ENCODE measurements at regions not wholly inside any gene's neighbourhood (a gene's known extent, or its start where the extent isn't known, plus 50 kb on each side); places are given as distances from the start of the nearest gene placed in this dataset.
"Not testable (repeated sequence)": the region's sequence is repeated elsewhere in the genome, so short reads cannot be mapped to it uniquely, and the experiment has no call there.

GRCh38 chr6:85017352-85017751 is 253.0 kb upstream of the TBX18 start:
- no peak for DNase-seq

DNA sequence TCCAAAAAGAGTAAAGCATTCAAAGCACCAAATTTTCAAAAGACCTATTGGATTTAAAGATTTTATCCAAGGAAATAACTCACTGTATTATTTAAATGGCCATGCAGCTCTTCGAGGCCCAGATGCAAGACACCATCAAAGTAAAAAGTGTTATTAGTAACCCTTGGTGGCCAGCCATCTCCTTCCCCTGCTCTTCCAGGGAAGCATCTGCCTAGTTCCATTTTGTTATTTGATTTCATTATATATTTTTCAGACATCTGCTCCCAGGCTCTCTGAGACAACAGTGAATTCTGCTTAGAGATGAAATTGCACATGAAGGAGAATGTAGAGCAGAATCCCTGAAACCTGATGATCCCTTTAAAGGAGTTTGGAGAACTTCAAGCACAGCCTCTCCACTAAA is 252.3 kb upstream of the TBX18 start:
- DNase-seq = no peak

- peak in 4 of 56 donors; percentile 0 to 17 (median 2) for DNase-seq
These were observed 251.1 kb upstream of the TBX18 start for GRCh38 chr6:85015396-85015990.

GRCh38 chr6:85010865-85011264 is 246.5 kb upstream of the TBX18 start:
- DNase-seq = no peak

DNA sequence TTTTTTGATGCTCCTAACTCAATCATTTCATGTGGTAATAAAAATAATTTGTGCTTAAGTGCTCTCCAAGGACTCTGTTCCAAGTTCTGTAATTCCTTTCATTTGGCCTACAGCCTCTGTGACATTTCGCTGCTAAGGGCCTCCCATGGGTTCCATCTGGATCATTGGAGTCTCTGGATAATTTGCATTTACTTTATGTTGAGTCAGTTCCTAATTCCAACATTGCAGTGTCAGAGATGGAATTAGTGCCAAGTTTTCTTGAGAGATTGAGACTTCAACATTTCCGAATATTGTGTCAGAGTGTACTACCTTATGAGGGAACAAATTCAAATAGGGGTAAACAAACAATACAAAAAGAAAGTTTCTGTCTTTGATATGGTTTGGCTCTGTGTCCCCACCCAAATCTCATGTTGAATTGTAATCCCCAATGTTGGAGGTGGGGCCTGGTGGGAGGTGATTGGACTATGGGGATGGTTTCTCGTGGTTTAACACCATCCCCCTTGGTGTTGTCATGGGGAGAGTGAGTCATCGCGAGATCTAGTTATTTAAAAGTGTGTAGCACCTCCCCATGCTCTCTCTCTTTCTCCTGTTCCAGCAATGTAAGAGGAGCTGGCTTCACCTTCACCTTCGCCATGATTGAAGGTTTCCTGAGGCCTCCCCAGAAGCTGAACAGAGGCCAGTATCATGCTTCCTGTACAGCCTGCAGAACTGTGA is 244.1 kb upstream of the TBX18 start:
- no peak for DNase-seq

DNA sequence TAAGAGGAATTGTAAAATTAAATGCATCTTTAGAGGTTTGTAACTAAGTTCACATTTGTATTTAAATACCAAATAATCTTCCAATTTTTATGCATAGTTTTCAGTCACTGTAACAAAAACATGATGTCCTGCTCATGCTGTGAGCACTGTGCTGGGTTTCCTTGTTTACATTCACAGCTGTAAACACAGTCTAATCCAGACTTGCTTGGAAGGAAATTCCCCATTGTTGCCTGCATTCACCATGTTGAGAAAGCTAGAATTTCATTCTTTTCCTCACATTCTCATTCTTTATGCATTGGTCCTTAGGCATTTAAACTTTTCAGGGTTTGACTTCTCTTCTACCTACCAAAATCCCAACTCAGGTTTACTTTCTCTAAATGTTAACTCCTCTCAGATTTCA is 242.0 kb upstream of the TBX18 start:
- no peak for DNase-seq

DNA sequence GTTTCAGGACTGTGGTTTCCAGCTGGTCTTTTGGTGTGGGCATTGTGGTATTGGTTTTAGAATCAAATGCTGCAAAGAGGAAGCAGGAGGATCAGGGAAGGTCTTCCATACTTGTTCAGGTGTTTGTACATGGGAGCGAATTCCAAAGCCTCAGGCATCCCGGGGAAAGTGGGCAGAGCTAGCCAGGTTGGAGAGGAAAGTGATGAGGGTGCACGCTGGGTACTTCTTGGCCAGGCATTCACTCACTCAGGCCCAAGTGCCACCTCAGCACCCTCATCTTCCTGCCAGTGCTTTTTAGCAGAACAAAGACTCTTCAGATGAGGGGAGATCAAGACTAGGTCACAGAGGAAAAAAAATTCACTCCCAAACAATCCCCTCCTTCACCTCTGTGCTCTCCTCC is 241.1 kb upstream of the TBX18 start:
- no peak for DNase-seq

DNA sequence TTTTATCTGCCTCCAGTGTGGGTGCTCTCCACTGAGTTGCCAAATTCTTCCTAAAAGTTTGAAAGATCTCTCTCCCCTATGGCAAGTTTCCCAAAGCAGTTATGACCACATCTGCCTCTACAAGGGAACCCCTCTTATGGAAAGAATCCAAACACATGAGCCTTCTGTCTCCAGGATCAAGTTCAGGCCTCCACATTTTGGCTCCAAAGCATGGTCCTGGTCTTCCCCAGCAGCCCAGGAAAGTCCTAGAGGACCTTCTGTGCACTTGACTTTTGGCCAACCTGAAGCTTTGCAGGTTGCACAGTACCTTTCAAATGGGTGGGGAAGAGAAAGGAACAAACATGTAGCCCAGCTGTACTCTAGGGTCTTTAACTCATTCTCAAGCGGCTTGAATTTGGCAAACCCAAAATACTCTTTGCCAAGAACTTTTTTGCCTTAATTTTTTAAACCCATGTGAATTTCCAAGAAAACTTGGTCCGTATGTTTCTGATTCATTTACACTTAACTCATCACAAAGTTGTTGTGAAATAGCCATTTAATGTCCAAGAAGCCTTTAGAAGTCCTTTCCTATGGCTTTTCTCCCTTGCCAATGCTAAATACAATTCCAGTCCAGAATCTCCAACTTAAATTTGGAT is 240.1 kb upstream of the TBX18 start:
- no peak for DNase-seq

DNA sequence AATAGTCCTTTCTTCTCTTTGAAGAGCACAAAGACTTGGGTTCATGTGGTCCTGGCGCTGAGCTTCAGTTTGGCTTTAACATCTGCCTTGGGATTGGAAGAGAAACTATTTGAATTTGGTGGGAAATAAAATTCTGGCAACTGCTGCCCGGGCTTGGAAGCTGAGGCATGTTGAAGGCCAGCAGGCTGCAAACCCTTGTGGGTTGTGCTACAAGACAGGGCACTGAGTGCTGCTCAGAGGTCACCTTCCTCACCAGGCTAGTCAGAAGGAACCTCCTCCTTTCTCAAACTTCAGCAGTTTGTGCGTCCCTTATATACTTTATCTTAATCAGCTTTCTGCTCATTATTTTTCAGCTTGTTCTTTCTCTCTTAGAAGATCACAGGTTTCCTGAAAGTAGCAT is 238.4 kb upstream of the TBX18 start:
- DNase-seq = no peak

- DNase-seq = no peak
These were observed 235.6 kb upstream of the TBX18 start for GRCh38 chr6:85000001-85000400.

- DNase-seq = no peak
These were observed 233.8 kb upstream of the TBX18 start for GRCh38 chr6:84998223-84998622.

GRCh38 chr6:84988766-84989165 is 224.4 kb upstream of the TBX18 start:
- DNase-seq = not testable (repeated sequence)

- DNase-seq = not testable (repeated sequence)
These were observed 221.1 kb upstream of the TBX18 start for GRCh38 chr6:84985490-84985889.

DNA sequence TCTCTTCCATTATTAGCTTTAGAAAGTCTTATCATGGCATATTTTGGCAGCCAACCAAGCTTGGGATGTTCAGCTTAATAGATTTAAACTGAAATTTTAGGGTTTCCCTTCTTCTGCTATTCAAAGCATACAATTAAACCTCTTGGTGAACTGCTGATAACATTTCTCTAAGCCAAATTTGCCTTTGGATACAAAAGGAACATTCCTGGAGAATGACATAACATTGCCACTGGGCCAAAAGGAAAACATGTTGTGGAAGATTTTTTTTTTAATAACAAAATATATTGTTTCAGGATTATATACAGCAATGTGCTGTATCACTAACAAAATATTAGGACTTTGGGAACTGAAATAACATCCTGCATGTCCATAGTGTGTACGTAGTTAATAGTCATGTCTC is 215.1 kb upstream of the TBX18 start:
- no peak for DNase-seq

- DNase-seq = no peak
These were observed 212.9 kb upstream of the TBX18 start for GRCh38 chr6:84977363-84977705.

GRCh38 chr6:84976526-84977362 is 212.3 kb upstream of the TBX18 start:
- no peak for DNase-seq

- no peak for DNase-seq
These were observed 210.9 kb upstream of the TBX18 start for GRCh38 chr6:84975316-84975715.

GRCh38 chr6:84973606-84974005 is 209.2 kb upstream of the TBX18 start:
- DNase-seq = no peak

DNA sequence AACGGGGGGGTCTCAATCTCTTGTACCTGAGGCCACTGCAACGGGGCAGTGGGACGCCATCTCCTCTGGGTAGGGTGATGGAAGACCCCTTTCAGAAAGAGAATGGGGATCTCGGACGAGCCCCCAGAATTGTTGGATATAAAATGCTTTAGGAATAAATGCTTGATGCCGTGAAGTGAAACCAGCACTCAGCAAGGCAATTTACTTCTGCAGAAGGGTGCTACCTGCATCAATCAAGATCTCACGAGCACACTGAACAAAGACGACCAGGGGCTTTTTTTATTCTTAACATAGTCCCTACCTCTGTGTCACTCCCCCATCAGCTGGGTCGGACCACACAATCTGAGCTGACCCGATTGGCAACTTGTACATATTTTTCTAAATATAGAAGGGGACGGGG is 203.6 kb upstream of the TBX18 start:
- DNase-seq = no peak

DNA sequence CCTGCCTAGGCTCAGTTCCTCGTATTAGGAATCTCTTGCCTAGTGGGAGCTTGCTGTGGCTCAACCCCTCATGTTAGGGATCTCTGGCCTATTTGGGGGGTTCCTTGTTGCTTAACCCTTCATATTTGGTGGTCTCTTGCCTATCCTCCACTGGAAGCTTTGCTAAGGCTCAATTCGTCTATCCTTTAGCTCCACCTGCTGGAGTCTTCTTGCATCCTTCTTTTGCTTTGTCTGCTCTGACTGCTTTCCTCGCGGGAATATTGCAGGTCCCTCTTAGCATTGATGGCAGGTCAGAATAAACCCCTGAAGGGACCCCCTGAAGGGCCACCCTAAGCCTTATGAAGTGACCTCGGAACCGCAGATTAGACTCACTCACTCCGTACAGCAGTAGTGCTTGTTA is 203.0 kb upstream of the TBX18 start:
- no peak for DNase-seq

DNA sequence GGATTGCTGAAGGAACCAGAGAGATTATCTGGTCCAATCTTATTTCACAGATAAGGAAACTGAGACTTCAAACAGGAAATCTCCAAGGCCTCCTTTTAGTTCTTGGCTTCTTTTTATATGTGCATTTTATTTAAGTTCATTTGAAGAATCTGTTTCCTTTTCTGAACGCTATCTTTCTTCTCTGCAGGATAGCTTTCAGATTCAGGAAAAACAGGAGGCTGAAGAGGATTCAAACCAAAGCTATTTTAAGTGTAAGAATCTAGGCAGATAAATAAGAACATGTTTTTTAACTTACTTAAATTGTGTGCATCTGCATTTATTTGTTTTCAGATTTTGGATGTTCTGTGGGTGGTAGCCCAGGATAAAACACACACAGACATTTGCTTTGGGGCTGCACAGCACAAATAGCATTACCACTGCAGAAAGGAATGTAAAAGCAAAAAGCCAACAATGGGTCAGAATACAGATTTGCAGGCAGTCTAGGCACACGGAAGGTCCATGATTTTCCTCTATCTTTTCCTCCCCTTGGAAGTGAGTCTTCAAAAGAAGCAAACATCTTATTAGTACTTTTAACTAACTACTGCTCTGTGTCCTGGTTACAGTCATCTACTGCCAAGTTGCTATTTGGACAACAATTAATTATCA is 188.8 kb upstream of the TBX18 start:
- no peak for DNase-seq

DNA sequence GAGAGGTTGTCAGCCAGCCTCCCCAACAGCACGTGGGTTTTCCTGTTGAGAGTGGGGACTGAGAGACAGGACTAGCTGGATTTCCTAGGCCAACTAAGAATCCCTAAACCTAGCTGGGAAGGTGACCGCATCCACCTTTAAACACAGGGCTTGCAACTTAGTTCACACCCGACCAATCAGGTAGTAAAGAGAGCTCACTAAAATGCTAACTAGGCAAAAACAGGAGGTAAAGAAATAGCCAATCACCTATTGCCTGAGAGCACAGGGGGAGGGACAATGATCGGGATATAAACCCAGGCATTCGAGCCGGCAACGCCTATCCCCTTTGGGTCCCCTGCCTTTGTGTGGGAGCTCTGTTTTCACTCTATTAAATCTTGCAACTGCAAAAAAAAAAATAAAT is 180.5 kb upstream of the TBX18 start:
- DNase-seq = not testable (repeated sequence)
